Psoas muscle (tissue), 7 donors: ENCODE measurements at regions not wholly inside any gene's neighbourhood (a gene's known extent, or its start where the extent isn't known, plus 50 kb on each side); places are given as distances from the start of the nearest gene placed in this dataset.

Source experiments
- ATAC-seq, 4 donors: fragments of 200-7000 bp; cut with Tn5 transposase; one replicate each; pipeline ENCODE4 v1.9.1; 2020; ENCODE audit warnings: moderate library complexity in 3 of 4, mild to moderate bottlenecking in 2 of 4
- DNase-seq, 2 donors: peaks; one replicate each; pipeline ENCODE4 v3.0.0-alpha.2; 2020
- H3K27ac ChIP-seq: fragments of 200-600 bp; one replicate; pipeline ENCODE4 v1.8.0; 2022
- H3K27me3 ChIP-seq, 3 donors: fragments of 200-600 bp in 1 of 3; one replicate each; pipeline versions ENCODE4 v1.6.1 to v1.8.0; 2013 to 2022; ENCODE audit warnings: low read length in 2 of 3, mild to moderate bottlenecking in 2 of 3, moderate library complexity in 1 of 3; ENCODE audit not compliant: insufficient read depth in 3 of 3
- H3K36me3 ChIP-seq, 2 donors: fragments of 200-600 bp in 1 of 2; one replicate each; pipeline versions ENCODE4 v1.6.1 to v1.8.0; 2013 to 2022; ENCODE audit warnings: low read depth in 1 of 2, mild to moderate bottlenecking in 1 of 2, moderate library complexity in 1 of 2; ENCODE audit not compliant: insufficient read depth in 1 of 2
- H3K4me1 ChIP-seq: fragments of 200-600 bp; one replicate; pipeline ENCODE4 v1.8.0; 2022
- H3K4me3 ChIP-seq: fragments of 200-600 bp; one replicate; pipeline ENCODE4 v1.8.0; 2022; ENCODE audit warnings: mild to moderate bottlenecking
- H3K9me3 ChIP-seq: fragments of 200-600 bp; one replicate; pipeline ENCODE4 v1.8.0; 2022
- WGBS, 3 donors: extraction: QIAGEN DNeasy Blood & Tissue Kit; methylation state at CpG; one replicate each; pipeline versions ENCODE4 v1.1.6 to v1.1.7; 2013; 5-methylcytosine and 5-hydroxymethylcytosine counted together
- intact Hi-C, 2 donors: fragments of 100-400 bp; cut with DNase I; formaldehyde crosslinking; loops; one replicate each; pipeline versions ENCODE4 v1.11.0 to v1.14.2; 2022
- TF ChIP-seq, protein P1 (sequence below): fragments of 200-600 bp; IDR thresholded peaks from one replicate; pipeline ENCODE4 v1.8.0; 2022; ENCODE audit warnings: antibody characterized with exemption
- donor health status: healthy with polysubstance abuse.
- donor health status: DM: no; HTN: no; CAD: no; lungs with moderate emphysema.
- donor health status: Bipolar disorder and iron deficiency.
- donor health status: healthy.
- donor health status: DM: yes; HTN: yes; CAD: no.
- donor health status: DM: no; HTN: no; CAD: no.
- donor health status: DM: yes; HTN: yes; CAD: no.

DNA sequence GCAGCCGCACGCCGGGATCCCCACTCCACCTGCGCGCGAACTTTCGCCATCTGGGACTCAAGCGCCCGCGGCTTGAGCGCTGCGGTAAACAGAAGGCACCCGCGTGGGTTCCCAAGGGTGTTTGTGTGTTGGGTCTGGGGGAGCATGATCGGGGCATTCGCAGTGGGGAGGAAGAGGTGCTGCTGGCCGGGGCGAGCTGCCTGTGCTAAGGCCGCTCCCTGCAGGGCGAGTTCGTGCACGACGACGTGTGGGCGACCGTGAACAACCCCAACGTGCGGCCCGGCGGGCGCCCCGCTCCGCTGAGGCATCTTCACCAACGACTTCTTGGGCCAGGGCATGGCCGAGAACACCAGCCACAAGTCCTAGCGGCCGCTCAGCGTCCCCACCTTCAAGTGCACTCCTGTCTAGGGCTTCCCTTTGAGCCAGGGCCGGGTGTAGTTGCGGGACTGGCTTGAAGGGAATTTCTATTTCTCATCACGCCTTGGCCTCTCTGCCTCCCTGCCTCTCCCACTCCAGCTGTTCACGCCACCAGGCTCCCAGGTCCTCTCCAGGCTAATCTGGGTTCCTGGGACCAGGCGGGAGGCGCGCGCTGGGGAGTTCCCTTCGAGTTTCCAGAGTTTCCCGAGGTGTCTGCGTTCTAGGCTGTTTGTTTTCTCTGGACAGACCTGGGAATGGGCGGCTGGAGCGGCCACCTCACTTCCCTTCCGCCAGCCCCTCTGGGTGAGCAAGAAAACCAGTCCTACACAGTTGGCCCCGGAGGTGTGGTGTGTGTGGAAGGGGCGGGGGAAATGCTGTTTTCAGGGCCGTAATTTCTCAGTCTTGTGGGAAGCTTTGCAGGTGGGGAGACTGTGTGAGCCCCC, 417.8 kb upstream of the TMTC1 start:
- peak in 1 of 2 donors; percentile 39 for DNase-seq
- TF ChIP-seq, protein P1, sequence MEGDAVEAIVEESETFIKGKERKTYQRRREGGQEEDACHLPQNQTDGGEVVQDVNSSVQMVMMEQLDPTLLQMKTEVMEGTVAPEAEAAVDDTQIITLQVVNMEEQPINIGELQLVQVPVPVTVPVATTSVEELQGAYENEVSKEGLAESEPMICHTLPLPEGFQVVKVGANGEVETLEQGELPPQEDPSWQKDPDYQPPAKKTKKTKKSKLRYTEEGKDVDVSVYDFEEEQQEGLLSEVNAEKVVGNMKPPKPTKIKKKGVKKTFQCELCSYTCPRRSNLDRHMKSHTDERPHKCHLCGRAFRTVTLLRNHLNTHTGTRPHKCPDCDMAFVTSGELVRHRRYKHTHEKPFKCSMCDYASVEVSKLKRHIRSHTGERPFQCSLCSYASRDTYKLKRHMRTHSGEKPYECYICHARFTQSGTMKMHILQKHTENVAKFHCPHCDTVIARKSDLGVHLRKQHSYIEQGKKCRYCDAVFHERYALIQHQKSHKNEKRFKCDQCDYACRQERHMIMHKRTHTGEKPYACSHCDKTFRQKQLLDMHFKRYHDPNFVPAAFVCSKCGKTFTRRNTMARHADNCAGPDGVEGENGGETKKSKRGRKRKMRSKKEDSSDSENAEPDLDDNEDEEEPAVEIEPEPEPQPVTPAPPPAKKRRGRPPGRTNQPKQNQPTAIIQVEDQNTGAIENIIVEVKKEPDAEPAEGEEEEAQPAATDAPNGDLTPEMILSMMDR: no peak
- WGBS, 3 donors: 24 to 36% (median 31%) methylated on average over 36 to 52 of the region's 55 CpGs

DNA sequence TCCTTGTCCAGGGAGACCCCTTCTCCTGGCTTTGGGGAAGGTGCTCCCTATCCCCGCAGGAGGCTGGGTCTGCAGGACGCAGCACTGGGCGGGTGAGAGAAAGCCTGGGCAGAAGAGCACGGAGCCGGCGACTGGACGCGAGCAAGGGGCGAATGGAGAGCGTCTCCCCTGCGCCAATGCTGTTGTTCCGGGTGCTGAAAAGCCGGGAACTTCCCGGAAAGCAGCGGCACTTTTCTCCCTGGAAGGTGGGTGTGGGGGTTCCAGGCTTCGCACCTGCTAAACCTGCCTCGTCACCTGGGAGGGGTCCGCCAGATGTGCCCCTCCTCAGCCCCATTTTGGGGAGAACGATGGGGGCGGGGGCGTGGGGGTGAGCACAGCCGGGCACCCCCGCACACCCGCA, 417.1 kb upstream of the TMTC1 start:
- ATAC-seq: no peak

More for the DNA sequence above, 417.8 kb upstream of the TMTC1 start:
- no peak overlapping the region for H3K27ac ChIP-seq
- no peaks in the 10 kb centered on the region for H3K9me3 ChIP-seq
- no peaks in the 10 kb centered on the region for H3K4me1 ChIP-seq
- intact Hi-C loops: no loop called here
- H3K27me3 ChIP-seq: peaks cover 0 to 27% (median 15%) of the 10 kb centered on the region in 3 donors
- peak overlapping the region; percentile 51 for H3K4me3 ChIP-seq
- H3K36me3 ChIP-seq: no peaks in the 10 kb centered on the region
- ATAC-seq: peak in 1 of 4 donors; percentile 38

DNA sequence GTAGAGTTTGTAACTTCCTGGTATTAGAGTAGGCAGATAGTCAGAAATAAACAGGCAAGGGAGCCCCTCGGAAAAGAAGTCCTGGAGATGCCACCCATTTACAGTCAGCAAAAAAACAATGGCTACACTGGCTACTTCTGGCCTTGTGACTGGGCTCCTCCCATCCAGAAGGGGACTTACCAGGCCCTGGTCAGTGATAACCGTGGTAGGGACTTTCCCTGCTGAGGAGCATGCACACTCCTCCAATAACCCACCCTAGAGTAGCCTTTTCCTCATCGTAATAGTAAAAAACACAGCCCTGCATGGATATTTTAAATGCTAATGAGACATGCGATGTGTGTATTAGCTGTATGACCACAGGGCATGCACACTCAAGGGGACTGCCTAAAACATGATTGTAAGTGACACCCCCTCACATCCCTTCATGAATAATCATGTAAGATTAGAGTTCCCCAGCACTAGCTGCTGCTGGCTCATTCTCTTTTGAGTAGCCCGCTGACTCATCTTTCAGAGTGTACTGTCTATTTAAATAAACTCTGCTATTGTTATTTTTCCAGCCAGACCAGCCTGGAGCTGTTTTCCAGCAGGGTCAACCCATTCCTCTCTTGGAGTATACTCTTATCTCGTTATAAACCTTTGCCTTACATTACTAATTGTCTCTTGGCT, 413.8 kb upstream of the TMTC1 start:
- TF ChIP-seq, protein P1: no peak
- no peak overlapping the region for H3K4me3 ChIP-seq
- no peaks in the 10 kb centered on the region for H3K4me1 ChIP-seq
- no peaks in the 10 kb centered on the region for H3K36me3 ChIP-seq
- intact Hi-C loops: no loop called here
- no peak overlapping the region for H3K27ac ChIP-seq
- DNase-seq: no peak
- ATAC-seq: no peak
- peaks cover 0 to 21% (median 14%) of the 10 kb centered on the region in 3 donors for H3K27me3 ChIP-seq
- H3K9me3 ChIP-seq: no peaks in the 10 kb centered on the region
- 68 to 78% (median 72%) methylated on average over 6 of the region's 6 CpGs for WGBS, 3 donors

More for the DNA sequence above, 417.1 kb upstream of the TMTC1 start:
- Histone ChIP-seq H3K9me3 (no peaks in the 10 kb centered on the region), H3K27ac (no peak overlapping the region), H3K36me3 (no peaks in the 10 kb centered on the region), H3K27me3 (peaks cover 0 to 27% (median 15%) of the 10 kb centered on the region in 3 donors), H3K4me3 (peak overlapping the region; percentile 51), H3K4me1 (no peaks in the 10 kb centered on the region)
- intact Hi-C loops: no loop called here
- DNase-seq: peak in 1 of 2 donors; percentile 40
- WGBS, 3 donors: 2 to 3% (median 3%) methylated on average over 17 to 23 of the region's 24 CpGs
- TF ChIP-seq, protein P1: no peak

DNA sequence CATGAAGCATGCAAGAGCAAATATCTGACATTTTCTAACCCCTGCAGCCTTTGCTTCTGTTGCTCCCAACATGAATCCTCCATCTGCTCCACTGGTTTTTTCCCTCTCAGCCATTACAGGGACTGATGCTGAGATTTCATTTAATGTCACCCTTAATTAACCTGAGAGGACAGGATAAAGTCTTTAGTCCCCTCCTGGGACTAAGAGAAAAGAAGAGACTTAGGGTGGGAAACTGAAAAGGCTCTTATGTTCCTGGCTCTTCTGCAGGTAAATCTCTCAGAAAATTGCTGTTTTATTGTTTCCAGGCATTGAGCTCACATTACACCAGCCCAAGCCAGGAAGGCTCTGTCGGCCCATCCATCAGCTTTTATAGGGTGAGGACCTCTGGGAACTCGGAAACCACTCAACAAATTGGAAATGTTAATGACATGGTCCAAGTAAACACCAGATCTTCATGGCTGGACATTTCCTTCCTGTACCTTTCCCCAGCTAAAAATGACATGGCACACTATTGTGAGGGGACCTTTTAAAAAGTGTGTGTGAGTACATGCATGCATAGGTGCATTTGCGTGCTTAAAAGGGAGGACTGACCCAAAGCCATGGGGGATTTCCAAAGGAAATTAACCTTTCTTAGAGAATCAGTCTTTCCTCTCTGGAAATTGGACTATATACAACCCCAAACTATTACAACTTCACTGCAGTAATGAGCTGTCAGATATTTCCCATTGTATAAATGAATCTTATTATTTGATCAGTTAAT, 408.1 kb upstream of the TMTC1 start:
- 49 to 57% (median 51%) methylated on average over 3 of the region's 3 CpGs for WGBS, 3 donors
- TF ChIP-seq, protein P1: no peak
- Histone ChIP-seq H3K27me3 (no peaks in the 10 kb centered on the region), H3K4me1 (no peaks in the 10 kb centered on the region), H3K9me3 (no peaks in the 10 kb centered on the region), H3K36me3 (no peaks in the 10 kb centered on the region), H3K27ac (no peak overlapping the region), H3K4me3 (no peak overlapping the region)
- intact Hi-C loops: no loop called here
- ATAC-seq (no peak), DNase-seq (no peak)
